H4 (cell line): ENCODE measurements at regions not wholly inside any gene's neighbourhood (a gene's known extent, or its start where the extent isn't known, plus 50 kb on each side); places are given as distances from the start of the nearest gene placed in this dataset.
A peak's percentile ranks its signal among the peaks of the same experiment; 100 is the strongest.
"Not testable (repeated sequence)": the region's sequence is repeated elsewhere in the genome, so short reads cannot be mapped to it uniquely, and the experiment has no call there.

Experiments
- DNase-seq: peaks from one replicate; pipeline ENCODE4 v3.0.0-alpha.2; 2015; ENCODE audit warnings: low spot score

- no peak for DNase-seq
Measured at GRCh38 chr3:197368330-197368729, 69.9 kb upstream of the DLG1 start.

- peak; percentile 99 for DNase-seq
Measured at GRCh38 chr3:197367081-197367780, 68.8 kb upstream of the DLG1 start.

- DNase-seq: peak; percentile 90
Measured at GRCh38 chr3:197366301-197367044, 68.1 kb upstream of the DLG1 start.

- no peak for DNase-seq
Measured at GRCh38 chr3:197365586-197365985, 67.2 kb upstream of the DLG1 start.

- no peak for DNase-seq
Measured at GRCh38 chr3:197364410-197365071, 66.1 kb upstream of the DLG1 start.

GRCh38 chr3:197363553-197364409 lies 65.4 kb upstream of the DLG1 start:
- DNase-seq: no peak

- DNase-seq: no peak
Measured at GRCh38 chr3:197362081-197362480, 63.7 kb upstream of the DLG1 start.

- DNase-seq: not testable (repeated sequence)
Measured at GRCh38 chr3:197360095-197360494, 61.7 kb upstream of the DLG1 start.

- not testable (repeated sequence) for DNase-seq
Measured at GRCh38 chr3:197359476-197359875, 61.1 kb upstream of the DLG1 start.

GRCh38 chr3:197356741-197357140 lies 58.3 kb upstream of the DLG1 start:
- DNase-seq: no peak

- DNase-seq: no peak
Measured at GRCh38 chr3:197356275-197356674, 57.9 kb upstream of the DLG1 start.

GRCh38 chr3:197355713-197356112 lies 57.3 kb upstream of the DLG1 start:
- DNase-seq: no peak

- DNase-seq: no peak
Measured at GRCh38 chr3:197354568-197355001, 56.2 kb upstream of the DLG1 start.

- no peak for DNase-seq
Measured at GRCh38 chr3:197353867-197354567, 55.6 kb upstream of the DLG1 start.

GRCh38 chr3:197353001-197353866 lies 54.8 kb upstream of the DLG1 start:
- no peak for DNase-seq

- DNase-seq: peak; percentile 63
Measured at GRCh38 chr3:197352382-197352781, 54.0 kb upstream of the DLG1 start.

- DNase-seq: no peak
Measured at GRCh38 chr3:197350446-197350845, 52.0 kb upstream of the DLG1 start.

GRCh38 chr3:197349368-197349767 lies 51.0 kb upstream of the DLG1 start:
- no peak for DNase-seq
